Hepatocyte (in vitro differentiated cells): ENCODE measurements at regions not wholly inside any gene's neighbourhood (a gene's known extent, or its start where the extent isn't known, plus 50 kb on each side); places are given as distances from the start of the nearest gene placed in this dataset.

Experiments
- DNase-seq: peaks from one replicate; pipeline ENCODE4 v3.0.0-alpha.2; 2016; ENCODE audit warnings: low spot score
- H2AFZ ChIP-seq: fragments of 200-600 bp; sonication (generic); 2 replicates; pipeline ENCODE4 v1.6.0; 2016; ENCODE audit warnings: antibody characterized with exemption, mild to moderate bottlenecking
- H3K27ac ChIP-seq: fragments of 200-600 bp; sonication (generic); 2 replicates; pipeline ENCODE4 v1.5.1; 2016; ENCODE audit warnings: mild to moderate bottlenecking
- H3K27me3 ChIP-seq: fragments of 200-600 bp; sonication (generic); 2 replicates; pipeline ENCODE4 v1.6.1; 2016
- H3K36me3 ChIP-seq: fragments of 200-600 bp; sonication (generic); replicated peaks from 2 replicates; pipeline ENCODE4 v1.5.1; 2016; ENCODE audit warnings: low read depth; ENCODE audit not compliant: insufficient read depth
- H3K4me1 ChIP-seq: fragments of 200-600 bp; sonication (generic); 2 replicates; pipeline ENCODE4 v1.5.1; 2016; ENCODE audit warnings: mild to moderate bottlenecking, moderate library complexity; ENCODE audit not compliant: insufficient read depth
- H3K4me2 ChIP-seq: fragments of 200-600 bp; sonication (generic); 2 replicates; pipeline ENCODE4 v1.6.0; 2016
- H3K4me3 ChIP-seq: fragments of 200-600 bp; sonication (generic); 2 replicates; pipeline ENCODE4 v1.5.1; 2016; ENCODE audit warnings: mild to moderate bottlenecking
- H3K79me2 ChIP-seq: fragments of 200-600 bp; sonication (generic); 2 replicates; pipeline ENCODE4 v1.6.0; 2017; ENCODE audit warnings: mild to moderate bottlenecking
- H3K9me2 ChIP-seq: fragments of 200-600 bp; sonication (generic); replicated peaks from 2 replicates; pipeline ENCODE4 v1.6.0; 2017; ENCODE audit warnings: mild to moderate bottlenecking; ENCODE audit not compliant: insufficient read depth
- H3K9me3 ChIP-seq: fragments of 200-600 bp; sonication (generic); 2 replicates; pipeline ENCODE4 v1.5.1; 2016; ENCODE audit warnings: low read depth, mild to moderate bottlenecking
- H4K20me1 ChIP-seq: fragments of 200-600 bp; sonication (generic); 2 replicates; pipeline ENCODE4 v1.6.0; 2016; ENCODE audit warnings: mild to moderate bottlenecking; ENCODE audit not compliant: insufficient read depth, poor library complexity, severe bottlenecking
- CTCF ChIP-seq: fragments of 200-600 bp; sonication (generic); IDR thresholded peaks from 2 replicates; pipeline ENCODE4 v1.5.1; 2016; ENCODE audit warnings: antibody characterized with exemption, mild to moderate bottlenecking; ENCODE audit not compliant: poor library complexity
- EZH2 ChIP-seq: fragments of 200-600 bp; sonication (generic); IDR thresholded peaks from 2 replicates; pipeline ENCODE4 v1.6.1; 2016; ENCODE audit warnings: antibody characterized with exemption, mild to moderate bottlenecking, borderline replicate concordance
- EZH2phosphoT487 ChIP-seq: fragments of 200-600 bp; sonication (generic); IDR thresholded peaks from one replicate; pipeline ENCODE4 v1.6.1; 2018; ENCODE audit warnings: antibody characterized with exemption, mild to moderate bottlenecking, low read depth, moderate library complexity; ENCODE audit not compliant: unreplicated experiment, severe bottlenecking
- WGBS: methylation state at CpG from one replicate; pipeline ENCODE4 v1.1.6; 2016; ENCODE audit warnings: low lambda C conversion rate; ENCODE audit errors: missing lambda C conversion rate; 5-methylcytosine and 5-hydroxymethylcytosine counted together

DNA sequence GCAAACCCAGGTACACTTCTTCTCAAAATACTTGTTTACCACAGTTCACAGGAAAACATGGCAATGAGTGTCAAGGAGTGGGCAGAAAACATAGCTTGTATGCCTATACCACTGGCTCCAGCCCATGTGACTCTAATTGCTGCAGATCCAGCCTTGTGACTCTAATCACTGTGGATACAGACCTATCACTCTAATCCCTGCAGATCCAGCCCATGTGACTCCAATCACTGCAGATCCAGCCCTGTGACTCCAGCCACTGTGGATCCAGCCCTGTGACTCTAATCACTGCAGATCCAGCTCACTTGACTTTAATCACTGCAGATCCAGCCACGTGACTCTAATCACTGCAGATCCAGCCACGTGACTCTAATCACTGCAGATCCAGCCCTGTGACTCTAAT is 366.3 kb upstream of the IRX4 start:
- Histone ChIP-seq H3K9me2 (no peaks in the 10 kb centered on the region), H3K36me3 (no peaks in the 10 kb centered on the region), H3K9me3 (no peaks in the 10 kb centered on the region), H3K4me3 (no peak overlapping the region), H3K79me2 (no peaks in the 10 kb centered on the region), H3K4me2 (no peak overlapping the region), H3K27ac (no peak overlapping the region), H3K27me3 (no peaks in the 10 kb centered on the region), H2AFZ (no peak overlapping the region), H3K4me1 (no peaks in the 10 kb centered on the region), H4K20me1 (no peaks in the 10 kb centered on the region)
- no peak for DNase-seq
- no peak for TF ChIP-seq EZH2phosphoT487
- no peak for TF ChIP-seq CTCF
- no peak for TF ChIP-seq EZH2
- 69% methylated on average over 2 of the region's 2 CpGs for WGBS

GRCh38 chr5:2242539-2242938 is 359.8 kb upstream of the IRX4 start:
- H3K4me2 ChIP-seq, result no peak overlapping the region
- no peak overlapping the region for H3K27ac ChIP-seq
- H3K9me2 ChIP-seq, result no peaks in the 10 kb centered on the region
- WGBS, result 93% methylated on average over 4 of the region's 4 CpGs
- no peaks in the 10 kb centered on the region for H3K4me1 ChIP-seq
- no peaks in the 10 kb centered on the region for H4K20me1 ChIP-seq
- no peaks in the 10 kb centered on the region for H3K36me3 ChIP-seq
- H3K9me3 ChIP-seq, result no peaks in the 10 kb centered on the region
- no peak for DNase-seq
- no peaks in the 10 kb centered on the region for H3K27me3 ChIP-seq
- TF ChIP-seq EZH2, result no peak
- TF ChIP-seq CTCF, result no peak
- H2AFZ ChIP-seq, result no peak overlapping the region
- H3K4me3 ChIP-seq, result no peak overlapping the region
- no peaks in the 10 kb centered on the region for H3K79me2 ChIP-seq

GRCh38 chr5:2241842-2242241 is 359.1 kb upstream of the IRX4 start:
- no peak overlapping the region for H3K4me3 ChIP-seq
- H2AFZ ChIP-seq, result no peak overlapping the region
- DNase-seq, result no peak
- H4K20me1 ChIP-seq, result no peaks in the 10 kb centered on the region
- no peaks in the 10 kb centered on the region for H3K27me3 ChIP-seq
- H3K36me3 ChIP-seq, result no peaks in the 10 kb centered on the region
- no peaks in the 10 kb centered on the region for H3K79me2 ChIP-seq
- no peak for TF ChIP-seq CTCF
- no peak for TF ChIP-seq EZH2
- no peak for TF ChIP-seq EZH2phosphoT487
- no peaks in the 10 kb centered on the region for H3K4me1 ChIP-seq
- no peak overlapping the region for H3K27ac ChIP-seq
- no peaks in the 10 kb centered on the region for H3K9me2 ChIP-seq
- H3K9me3 ChIP-seq, result no peaks in the 10 kb centered on the region
- no peak overlapping the region for H3K4me2 ChIP-seq
- 82% methylated on average over 5 of the region's 5 CpGs for WGBS

GRCh38 chr5:2240118-2240904 is 357.6 kb upstream of the IRX4 start:
- no peak overlapping the region for H3K27ac ChIP-seq
- no peaks in the 10 kb centered on the region for H3K36me3 ChIP-seq
- no peaks in the 10 kb centered on the region for H3K4me1 ChIP-seq
- 86% methylated on average over 15 of the region's 16 CpGs for whole genome bisulfite sequencing
- H4K20me1 ChIP-seq, result no peaks in the 10 kb centered on the region
- DNase-seq, result no peak
- TF ChIP-seq EZH2phosphoT487 (no peak), CTCF (no peak), EZH2 (no peak)
- no peaks in the 10 kb centered on the region for H3K9me3 ChIP-seq
- no peak overlapping the region for H3K4me3 ChIP-seq
- H3K9me2 ChIP-seq, result no peaks in the 10 kb centered on the region
- H3K79me2 ChIP-seq, result no peaks in the 10 kb centered on the region
- H3K4me2 ChIP-seq, result no peak overlapping the region
- H3K27me3 ChIP-seq, result no peaks in the 10 kb centered on the region
- no peak overlapping the region for H2AFZ ChIP-seq
